HG03457 (cell line): ENCODE measurements at regions not wholly inside any gene's neighbourhood (a gene's known extent, or its start where the extent isn't known, plus 50 kb on each side); places are given as distances from the start of the nearest gene placed in this dataset.

Experiments
- ATAC-seq: cut with Tn5 transposase; IDR thresholded peaks from one replicate; pipeline ENCODE4 v1.9.1; 2021; ENCODE audit warnings: moderate number of reproducible peaks; ENCODE audit not compliant: unreplicated experiment

- ATAC-seq = no peak
Observed at GRCh38 chr2:34070196-34070595, 471.1 kb upstream of the FAM98A start.

GRCh38 chr2:34069604-34070003 is 470.5 kb upstream of the FAM98A start:
- no peak for ATAC-seq

- no peak for ATAC-seq
Observed at GRCh38 chr2:34050413-34050812, 451.3 kb upstream of the FAM98A start.

GRCh38 chr2:34045101-34045655 is 446.1 kb upstream of the FAM98A start:
- ATAC-seq = no peak

- ATAC-seq = no peak
Observed at GRCh38 chr2:34037886-34038285, 438.8 kb upstream of the FAM98A start.

- ATAC-seq = no peak
Observed at GRCh38 chr2:34037157-34037556, 438.1 kb upstream of the FAM98A start.

- no peak for ATAC-seq
Observed at GRCh38 chr2:34031097-34031496, 432.0 kb upstream of the FAM98A start.

- no peak for ATAC-seq
Observed at GRCh38 chr2:34030273-34030672, 431.2 kb upstream of the FAM98A start.

GRCh38 chr2:34029073-34029472 is 430.0 kb upstream of the FAM98A start:
- no peak for ATAC-seq

- ATAC-seq = no peak
Observed at GRCh38 chr2:34025196-34025595, 426.1 kb upstream of the FAM98A start.

GRCh38 chr2:34012715-34013302 is 413.7 kb upstream of the FAM98A start:
- peak; percentile 65 for ATAC-seq

GRCh38 chr2:34011684-34012083 is 412.6 kb upstream of the FAM98A start:
- no peak for ATAC-seq

GRCh38 chr2:34005901-34006300 is 406.8 kb upstream of the FAM98A start:
- ATAC-seq = no peak

- ATAC-seq = no peak
Observed at GRCh38 chr2:34004936-34005335, 405.8 kb upstream of the FAM98A start.

GRCh38 chr2:34003795-34004194 is 404.7 kb upstream of the FAM98A start:
- ATAC-seq = no peak

- ATAC-seq = no peak
Observed at GRCh38 chr2:34001557-34001956, 402.5 kb upstream of the FAM98A start.

GRCh38 chr2:33984131-33984530 is 385.0 kb upstream of the FAM98A start:
- ATAC-seq = no peak

- ATAC-seq = no peak
Observed at GRCh38 chr2:33978471-33978870, 379.4 kb upstream of the FAM98A start.

GRCh38 chr2:33975498-33975897 is 376.4 kb upstream of the FAM98A start:
- no peak for ATAC-seq

GRCh38 chr2:33967103-33967502 is 368.0 kb upstream of the FAM98A start:
- ATAC-seq = no peak

- ATAC-seq = no peak
Observed at GRCh38 chr2:33958591-33958990, 359.5 kb upstream of the FAM98A start.

- ATAC-seq = no peak
Observed at GRCh38 chr2:33949371-33949770, 350.3 kb upstream of the FAM98A start.

- no peak for ATAC-seq
Observed at GRCh38 chr2:33946193-33946592, 347.1 kb upstream of the FAM98A start.
